Thyroid gland (tissue), 4 donors: ENCODE measurements at regions not wholly inside any gene's neighbourhood (a gene's known extent, or its start where the extent isn't known, plus 50 kb on each side); places are given as distances from the start of the nearest gene placed in this dataset.

Experiments
- DNase-seq, 2 donors: peaks; one replicate each; pipeline ENCODE4 v3.0.0-alpha.2; 2019
- H3K27ac ChIP-seq, 3 donors: fragments of 200-600 bp; sonication (generic); 1 replicate in 2 of 3; 2 replicates in 1 of 3; pipeline ENCODE4 v1.5.1; 2016 to 2019; ENCODE audit warnings: mild to moderate bottlenecking in 1 of 3, moderate library complexity in 1 of 3
- H3K27me3 ChIP-seq: fragments of 200-600 bp; sonication (generic); one replicate; pipeline ENCODE4 v1.5.1; 2019
- H3K36me3 ChIP-seq, 2 donors: fragments of 200-600 bp; sonication (generic); one replicate each; pipeline ENCODE4 v1.5.1; 2016 to 2019
- H3K4me1 ChIP-seq, 2 donors: fragments of 200-600 bp; sonication (generic); one replicate each; pipeline ENCODE4 v1.5.1; 2017 to 2019
- H3K4me3 ChIP-seq, 3 donors: fragments of 200-600 bp; sonication (generic); replicated peaks in 1 of 3; 1 replicate in 2 of 3; 2 replicates in 1 of 3; pipeline ENCODE4 v1.5.1; 2016; ENCODE audit warnings: mild to moderate bottlenecking in 1 of 3
- H3K9me3 ChIP-seq: fragments of 200-600 bp; sonication (generic); one replicate; pipeline ENCODE4 v1.5.1; 2017
- CTCF ChIP-seq, 6 experiments: fragments of 200-600 bp in 3 of 6; fragments of 450-650 bp in 3 of 6; sonication (generic) in 3 of 6; IDR thresholded peaks; one replicate each; pipeline ENCODE4 v1.5.1; 2016 to 2019; ENCODE audit warnings: antibody characterized with exemption in 6 of 6, mild to moderate bottlenecking in 2 of 6, inconsistent platforms in 1 of 6, moderate library complexity in 1 of 6
- POLR2A ChIP-seq, 2 donors: fragments of 450-650 bp; IDR thresholded peaks; one replicate each; pipeline ENCODE4 v1.6.1; 2017; ENCODE audit warnings: antibody characterized with exemption in 2 of 2, mild to moderate bottlenecking in 2 of 2, moderate library complexity in 1 of 2
- WGBS, 2 donors: methylation state at CpG; one replicate each; pipeline ENCODE4 v1.1.5; 2017; 5-methylcytosine and 5-hydroxymethylcytosine counted together
- intact Hi-C: fragments of 100-400 bp; cut with DNase I; formaldehyde crosslinking; loops from one replicate; pipeline ENCODE4 v1.15.1; 2023

DNA sequence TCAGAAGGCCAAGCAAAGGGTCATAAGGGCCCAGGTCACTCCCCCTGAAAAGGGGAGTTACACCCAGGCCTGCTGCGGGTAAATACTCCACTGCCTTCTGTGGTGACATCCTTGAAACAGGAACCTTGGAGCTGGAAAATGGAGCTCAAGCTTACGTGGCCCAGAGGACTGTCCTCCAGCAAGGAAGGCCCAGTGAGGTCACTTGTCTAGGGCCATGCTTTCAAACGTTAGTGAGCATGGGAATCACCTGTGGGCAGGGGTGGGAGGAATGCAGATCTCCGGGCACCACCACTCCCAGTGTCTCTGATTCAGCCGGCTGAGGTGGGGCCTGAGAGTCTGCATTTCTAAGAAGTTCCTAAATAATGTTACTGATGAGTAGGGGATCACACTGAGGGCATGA is 140.5 kb upstream of the CCND2 start:
- H3K27ac ChIP-seq = no peak overlapping the region
- H3K9me3 ChIP-seq = no peaks in the 10 kb centered on the region
- intact Hi-C loops = no loop called here
- 89 to 92% methylated on average over 5 of the region's 5 CpGs for WGBS, 2 donors
- H3K36me3 ChIP-seq = no peaks in the 10 kb centered on the region
- H3K4me3 ChIP-seq = no peak overlapping the region
- no peak for DNase-seq
- H3K27me3 ChIP-seq = no peaks in the 10 kb centered on the region
- H3K4me1 ChIP-seq = no peaks in the 10 kb centered on the region
- TF ChIP-seq CTCF (IDR thresholded peaks at IDR 0.05) = no peak
- TF ChIP-seq POLR2A (IDR thresholded peaks at IDR 0.05) = no peak

- no peak for DNase-seq
- H3K36me3 ChIP-seq = no peaks in the 10 kb centered on the region
Measured at GRCh38 chr12:4121506-4122020, 152.0 kb upstream of the CCND2 start.

GRCh38 chr12:4120316-4120917 is 153.1 kb upstream of the CCND2 start:
- Histone ChIP-seq H3K4me3 (no peak overlapping the region), H3K27ac (no peak overlapping the region), H3K9me3 (no peaks in the 10 kb centered on the region), H3K4me1 (peaks cover 4% of the 10 kb centered on the region in 2 donors), H3K27me3 (no peaks in the 10 kb centered on the region), H3K36me3 (no peaks in the 10 kb centered on the region)
- no peak for TF ChIP-seq CTCF (IDR thresholded peaks at IDR 0.05)
- TF ChIP-seq POLR2A (IDR thresholded peaks at IDR 0.05) = no peak
- no peak for DNase-seq
- intact Hi-C loops = no loop called here
- WGBS, 2 donors = 82 to 83% methylated on average over 5 of the region's 5 CpGs

More at GRCh38 chr12:4121506-4122020, 152.0 kb upstream of the CCND2 start:
- H3K27ac ChIP-seq = no peak overlapping the region
- peaks cover 4% of the 10 kb centered on the region in 2 donors for H3K4me1 ChIP-seq
- 63 to 79% methylated on average over 6 of the region's 6 CpGs for WGBS, 2 donors
- H3K4me3 ChIP-seq = no peak overlapping the region
- H3K27me3 ChIP-seq = no peaks in the 10 kb centered on the region
- no peaks in the 10 kb centered on the region for H3K9me3 ChIP-seq
- TF ChIP-seq CTCF (IDR thresholded peaks at IDR 0.05) (no peak), POLR2A (IDR thresholded peaks at IDR 0.05) (no peak)
- intact Hi-C loops = no loop called here

- H3K4me1 ChIP-seq = peaks cover 4% of the 10 kb centered on the region in 2 donors
- intact Hi-C loops = no loop called here
- H3K27ac ChIP-seq = no peak overlapping the region
- no peak for DNase-seq
- H3K27me3 ChIP-seq = no peaks in the 10 kb centered on the region
- H3K36me3 ChIP-seq = no peaks in the 10 kb centered on the region
- H3K9me3 ChIP-seq = no peaks in the 10 kb centered on the region
- TF ChIP-seq CTCF (IDR thresholded peaks at IDR 0.05) (no peak), POLR2A (IDR thresholded peaks at IDR 0.05) (no peak)
- 84 to 91% methylated on average over 7 of the region's 7 CpGs for WGBS, 2 donors
- no peak overlapping the region for H3K4me3 ChIP-seq
Measured at GRCh38 chr12:4119157-4119761, 154.3 kb upstream of the CCND2 start.

DNA sequence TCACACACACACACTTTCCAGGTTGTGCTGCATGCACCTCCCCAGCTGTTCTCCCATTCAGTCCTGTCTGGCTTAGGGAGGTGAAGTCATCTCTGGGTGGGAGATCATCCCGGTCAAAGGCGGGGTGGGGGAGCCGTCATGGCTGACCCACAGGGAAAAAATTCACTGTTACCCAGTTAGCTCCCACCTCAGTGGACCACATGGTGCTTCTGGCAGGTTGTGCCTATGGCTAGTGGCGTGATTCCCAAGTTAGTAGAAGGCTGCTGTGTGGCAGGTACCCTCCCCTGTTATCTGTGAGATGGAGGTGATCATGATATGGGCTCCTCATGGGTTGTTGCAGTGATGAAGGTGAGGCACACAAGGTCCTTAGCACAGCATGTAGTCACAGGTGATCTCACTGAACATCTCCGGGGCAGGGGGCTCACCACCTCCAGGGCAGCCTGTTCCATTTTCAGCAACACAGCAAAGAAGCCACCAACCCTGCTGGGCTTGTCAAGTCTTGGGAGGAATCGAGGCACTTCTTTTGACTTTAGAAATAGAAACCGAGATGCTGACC is 154.9 kb upstream of the CCND2 start:
- WGBS, 2 donors = 81 to 83% methylated on average over 7 of the region's 7 CpGs
- no peak for DNase-seq
- intact Hi-C loops = no loop called here

More for the DNA sequence above, 154.9 kb upstream of the CCND2 start:
- H3K36me3 ChIP-seq = no peaks in the 10 kb centered on the region
- TF ChIP-seq POLR2A (IDR thresholded peaks at IDR 0.05) = no peak
- no peak for TF ChIP-seq CTCF (IDR thresholded peaks at IDR 0.05)
- H3K4me3 ChIP-seq = no peak overlapping the region
- H3K9me3 ChIP-seq = no peaks in the 10 kb centered on the region
- H3K4me1 ChIP-seq = peaks cover 4% of the 10 kb centered on the region in 2 donors
- no peaks in the 10 kb centered on the region for H3K27me3 ChIP-seq
- no peak overlapping the region for H3K27ac ChIP-seq
